GM10248 (cell line): ENCODE measurements at regions not wholly inside any gene's neighbourhood (a gene's known extent, or its start where the extent isn't known, plus 50 kb on each side); places are given as distances from the start of the nearest gene placed in this dataset.

Source experiments
- CTCF ChIA-PET: fragments of 300-600 bp; sonication (Branson Sonifier 250); formaldehyde crosslinking; extraction: SDS; loops from one replicate; lab custom pipeline; 2021; ENCODE audit warnings: antibody characterized with exemption; lab: Yijun Ruan, JAX
- POLR2A ChIA-PET: fragments of 350-650 bp; sonication (Branson Sonifier 250); formaldehyde crosslinking; extraction: SDS; loops from one replicate; lab custom pipeline; 2020; ENCODE audit warnings: antibody characterized with exemption; lab: Yijun Ruan, JAX
- DNase-seq: peaks from one replicate; pipeline ENCODE4 v3.0.0; 2012; ENCODE audit errors: extremely low spot score
- CTCF ChIP-seq: IDR thresholded peaks from 2 replicates; pipeline ENCODE4 v1.5.1; 2012; ENCODE audit warnings: mild to moderate bottlenecking, low read depth; ENCODE audit errors: extremely low read depth, missing control alignments, control extremely low read depth

- POLR2A ChIA-PET: no interaction called here
Measured at GRCh38 chr5:128002425-128002824, 81.1 kb upstream of the SLC12A2 start.

GRCh38 chr5:128007939-128008338 is 75.6 kb upstream of the SLC12A2 start:
- ChIA-PET CTCF (interaction anchor here (0.6 to 2.2 kb wide), 6 partner anchors 9 to 535 kb away, joined by 3 to 9 read pairs (median 3); no protein-coding TSS in a partner anchor), POLR2A (no interaction called here)
- no peak for TF ChIP-seq CTCF
- DNase-seq: no peak

More at GRCh38 chr5:128002425-128002824, 81.1 kb upstream of the SLC12A2 start:
- TF ChIP-seq CTCF: no peak
- DNase-seq: no peak
- CTCF ChIA-PET: interaction anchor here (0.9 to 1.1 kb wide), 3 partner anchors 9 to 61 kb away, joined by 3 to 4 read pairs (median 3); no protein-coding TSS in a partner anchor

DNA sequence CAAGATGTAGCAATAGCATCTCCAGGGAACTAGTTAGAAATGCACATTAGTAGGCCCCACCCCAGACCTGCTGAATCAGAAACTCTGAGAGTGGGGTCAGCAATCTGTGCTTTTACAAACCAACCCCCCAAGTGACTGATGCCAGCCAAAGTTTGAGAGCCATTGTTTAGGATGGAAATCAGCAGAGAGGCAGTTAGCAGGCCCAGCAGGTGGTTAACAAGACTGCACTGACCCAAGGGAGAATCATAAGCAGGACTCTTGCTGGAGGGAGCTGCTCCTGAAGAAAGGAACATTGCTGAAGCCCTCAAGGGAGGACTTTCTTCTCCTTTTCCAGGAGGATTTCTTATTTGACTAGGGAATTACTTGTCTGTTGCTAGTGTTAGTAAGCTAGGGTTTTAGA is 74.2 kb upstream of the SLC12A2 start:
- TF ChIP-seq CTCF: no peak
- ChIA-PET CTCF (interaction anchor here (1.0 kb wide), 1 partner anchor 11 kb away, joined by 4 read pairs; no protein-coding TSS in a partner anchor), POLR2A (no interaction called here)
- no peak for DNase-seq

DNA sequence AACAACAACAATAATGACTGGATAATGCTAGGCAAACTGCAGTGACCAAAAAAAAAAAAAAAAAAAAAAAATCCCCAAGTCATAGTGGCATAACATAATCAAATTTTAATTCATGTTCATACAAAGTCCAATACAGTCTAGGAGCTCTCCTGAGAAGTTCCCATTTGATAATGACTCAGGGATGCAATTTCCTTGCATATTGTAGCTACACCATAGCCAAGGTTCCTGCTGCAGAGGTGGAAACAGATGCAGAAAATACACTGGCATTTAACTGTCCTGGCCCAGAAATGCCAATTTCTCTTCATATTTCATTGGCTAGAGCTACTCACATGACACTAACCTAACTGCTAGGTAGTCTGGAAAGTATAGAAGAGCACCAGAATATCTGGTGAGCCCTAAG is 72.2 kb upstream of the SLC12A2 start:
- TF ChIP-seq CTCF: no peak
- DNase-seq: no peak
- POLR2A ChIA-PET: no interaction called here
- CTCF ChIA-PET: interaction anchor here (1.3 to 2.4 kb wide), 2 partner anchors 12 to 13 kb away, joined by 3 to 12 read pairs; no protein-coding TSS in a partner anchor

DNA sequence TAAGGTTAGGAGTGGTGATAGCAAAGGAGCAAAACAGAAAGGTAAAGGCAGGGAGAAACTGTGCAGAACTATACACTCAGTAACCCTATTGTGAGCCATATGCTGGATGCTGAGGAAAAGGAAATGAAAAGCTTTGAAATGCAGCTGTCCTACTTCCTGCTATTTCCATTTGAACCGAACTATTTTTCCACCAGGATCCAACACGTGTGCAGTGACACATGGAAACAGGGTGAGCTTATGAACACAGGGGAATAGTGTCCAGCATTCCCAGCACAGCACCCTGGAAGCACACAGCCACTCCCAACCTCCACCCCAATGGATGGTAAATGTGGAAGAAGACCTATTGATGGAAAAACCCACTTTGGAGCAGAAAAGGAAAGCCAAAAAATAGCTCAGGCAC is 69.0 kb upstream of the SLC12A2 start:
- POLR2A ChIA-PET: no interaction called here
- no peak for DNase-seq
- CTCF ChIA-PET: interaction anchor here (1.5 kb wide), 2 partner anchors 9 to 28 kb away, joined by 4 to 5 read pairs; no protein-coding TSS in a partner anchor
- no peak for TF ChIP-seq CTCF

GRCh38 chr5:128015478-128015877 is 68.1 kb upstream of the SLC12A2 start:
- ChIA-PET POLR2A (no interaction called here), CTCF (interaction anchor here (1.5 kb wide), 1 partner anchor 27 kb away, joined by 4 read pairs; no protein-coding TSS in a partner anchor)
- no peak for TF ChIP-seq CTCF
- no peak for DNase-seq

DNA sequence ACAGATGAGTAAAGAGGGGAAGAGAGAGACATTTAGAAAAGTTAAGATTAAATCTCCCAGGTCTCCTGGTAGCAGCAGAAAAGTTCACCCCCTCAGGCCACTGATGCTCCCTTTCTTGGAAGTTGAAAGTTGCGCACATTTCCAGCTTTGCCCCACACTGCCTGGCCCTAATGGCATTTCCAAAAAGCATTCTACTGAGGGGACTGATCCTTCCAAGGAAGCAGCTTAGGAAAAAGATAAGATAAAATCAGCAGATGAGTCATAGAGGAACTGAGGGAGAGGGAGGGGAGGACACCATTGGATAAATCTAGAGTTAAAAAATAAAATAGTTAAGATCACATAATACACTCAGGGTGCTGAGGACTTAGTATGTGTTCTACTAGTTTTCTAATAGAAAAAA is 67.6 kb upstream of the SLC12A2 start:
- no peak for TF ChIP-seq CTCF
- POLR2A ChIA-PET: no interaction called here
- CTCF ChIA-PET: interaction anchor here (1.5 to 1.7 kb wide), 2 partner anchors 17 to 26 kb away, joined by 4 read pairs; no protein-coding TSS in a partner anchor
- DNase-seq: no peak
